HG03097 (cell line): ENCODE measurements at regions not wholly inside any gene's neighbourhood (a gene's known extent, or its start where the extent isn't known, plus 50 kb on each side); places are given as distances from the start of the nearest gene placed in this dataset.

ENCODE experiments used
- ATAC-seq: cut with Tn5 transposase; IDR thresholded peaks from one replicate; pipeline ENCODE4 v1.9.1; 2021; ENCODE audit not compliant: unreplicated experiment, low FRiP score

DNA sequence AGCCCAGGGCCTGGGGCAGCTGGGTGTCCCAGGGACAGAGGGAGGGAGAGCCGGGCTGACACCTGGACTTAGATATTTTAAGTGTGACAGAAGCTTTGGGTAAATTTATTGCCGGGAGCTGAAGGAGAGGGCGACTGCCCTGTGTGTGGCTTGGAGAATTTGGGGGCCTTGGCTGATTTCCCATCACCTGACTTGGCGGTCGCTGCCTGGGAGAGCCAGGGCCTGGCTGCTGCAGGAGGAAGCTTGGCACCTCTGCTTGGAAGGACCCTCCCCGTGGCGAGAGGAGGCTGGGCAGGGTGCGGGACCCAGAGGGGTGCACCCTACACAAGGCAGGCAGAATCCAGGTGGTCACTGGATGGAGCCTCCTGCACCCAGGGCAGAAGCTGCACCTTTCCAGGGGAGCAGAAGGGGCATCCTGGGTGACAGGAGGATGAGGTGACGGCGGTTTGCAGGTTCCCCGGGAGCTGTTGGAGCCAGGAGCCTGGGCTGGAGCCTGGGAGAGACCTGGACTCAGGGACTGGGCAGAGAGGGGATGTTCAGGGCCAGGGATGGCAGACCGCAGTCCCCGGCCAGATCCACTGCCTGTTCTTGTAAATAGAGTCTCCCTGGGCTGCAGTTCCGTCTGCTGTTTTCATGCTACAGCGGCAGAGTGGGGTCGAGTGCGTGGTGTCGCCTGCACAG is 72.0 kb downstream of the RGS12 start:
- ATAC-seq = no peak

DNA sequence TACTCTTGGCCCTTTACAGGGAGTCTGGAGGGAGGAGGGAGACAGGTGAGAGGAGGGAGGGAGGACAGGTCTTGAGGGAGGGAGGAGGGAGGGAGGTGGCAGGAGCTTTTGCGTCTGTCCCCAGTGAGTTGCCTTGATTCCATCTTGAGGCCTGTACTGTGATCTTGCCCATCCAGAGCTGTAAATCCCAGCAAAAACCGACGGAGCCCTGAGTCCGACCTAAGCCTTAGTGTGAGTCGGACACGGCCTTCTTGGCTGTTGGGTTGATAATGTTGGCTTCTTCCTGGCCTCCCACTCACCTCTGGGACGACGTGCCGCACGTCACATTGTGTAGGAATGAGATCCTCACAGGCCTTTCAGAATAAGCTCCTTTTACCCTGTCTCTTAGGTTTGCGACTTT is 72.5 kb downstream of the RGS12 start:
- ATAC-seq = no peak

- no peak for ATAC-seq
These were observed 73.3 kb downstream of the RGS12 start for GRCh38 chr4:3365871-3366842.

DNA sequence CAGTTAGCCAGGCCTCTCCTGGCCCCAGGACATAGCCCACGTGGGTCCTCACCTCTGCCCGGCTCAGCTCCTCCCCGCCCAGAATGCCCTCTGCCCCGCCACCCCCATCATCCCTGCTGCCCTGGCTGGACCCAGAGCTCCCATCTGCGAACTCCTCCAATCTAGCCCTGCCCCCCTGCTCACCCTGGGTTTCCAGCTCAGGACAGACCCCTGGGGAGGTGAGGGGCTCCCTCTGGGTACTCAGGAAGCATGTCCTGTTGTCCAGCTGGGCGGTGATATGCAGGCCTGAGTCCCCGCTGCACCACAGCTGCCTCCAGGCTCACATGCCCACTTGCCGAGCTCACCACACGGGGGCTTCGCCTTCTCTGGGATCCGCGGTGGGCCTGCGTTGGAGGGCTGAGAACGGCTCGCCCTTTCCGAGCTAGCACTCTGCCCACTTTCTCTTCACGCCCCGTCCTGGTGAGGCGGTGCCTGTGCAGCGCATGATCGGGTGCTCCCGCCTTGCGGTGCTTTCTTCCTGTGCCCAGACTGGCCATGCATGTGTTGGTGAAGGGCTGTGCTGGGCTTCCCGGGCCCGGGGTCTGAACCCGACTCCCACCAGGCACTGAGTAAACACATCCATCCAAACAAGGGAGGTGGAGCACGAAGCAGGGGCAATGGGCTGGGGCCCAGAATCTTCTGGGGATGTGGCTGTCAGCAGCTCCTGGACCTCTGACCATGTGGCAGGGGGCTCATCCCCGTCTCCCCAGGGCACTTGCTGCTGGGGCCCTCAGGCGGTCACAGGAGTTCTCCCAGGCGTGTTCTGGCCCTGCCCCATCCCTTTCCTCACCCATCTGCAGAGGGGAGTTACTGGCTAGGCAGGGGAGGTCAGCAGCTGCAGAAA is 74.3 kb downstream of the RGS12 start:
- no peak for ATAC-seq

DNA sequence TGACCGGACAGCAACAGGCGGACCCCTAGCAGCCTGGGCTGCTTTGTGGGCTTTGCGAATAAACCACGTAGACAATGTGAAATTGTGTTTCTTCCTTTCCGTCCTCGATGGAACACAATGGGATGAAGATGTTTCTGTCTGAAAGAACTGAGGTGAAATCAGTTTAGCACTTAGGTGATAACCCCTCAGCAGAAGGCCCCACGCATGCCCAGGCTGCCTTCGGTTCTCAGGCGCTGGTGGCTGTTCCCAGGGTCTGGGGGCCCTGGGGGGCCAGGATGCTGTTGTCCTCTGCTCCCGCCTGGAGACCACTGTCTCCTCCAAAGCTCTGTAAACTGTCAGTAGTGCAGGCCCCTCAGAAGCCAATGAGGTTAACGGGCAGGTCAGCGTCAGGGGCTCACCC is 73.9 kb upstream of the HGFAC start:
- no peak for ATAC-seq

DNA sequence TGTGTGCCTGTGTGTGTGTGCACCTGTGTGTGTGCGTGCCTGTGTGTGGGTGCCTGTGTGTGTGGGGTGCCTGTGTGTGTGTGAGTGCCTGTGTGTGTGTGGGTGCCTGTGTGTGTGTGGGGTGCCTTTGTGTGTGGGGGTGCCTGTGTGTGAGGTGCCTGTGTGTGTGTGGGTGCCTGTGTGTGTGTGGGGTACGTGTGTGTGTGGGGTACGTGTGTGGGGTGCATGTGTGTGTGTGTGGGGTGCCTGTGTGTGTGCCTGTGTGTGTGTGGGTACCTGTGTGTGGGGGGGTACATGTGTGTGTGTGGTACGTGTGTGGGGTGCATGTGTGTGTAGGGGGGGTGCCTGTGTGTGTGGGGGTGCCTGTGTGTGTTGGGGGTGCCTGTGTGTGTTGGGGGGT is 73.4 kb upstream of the HGFAC start:
- no peak for ATAC-seq

DNA sequence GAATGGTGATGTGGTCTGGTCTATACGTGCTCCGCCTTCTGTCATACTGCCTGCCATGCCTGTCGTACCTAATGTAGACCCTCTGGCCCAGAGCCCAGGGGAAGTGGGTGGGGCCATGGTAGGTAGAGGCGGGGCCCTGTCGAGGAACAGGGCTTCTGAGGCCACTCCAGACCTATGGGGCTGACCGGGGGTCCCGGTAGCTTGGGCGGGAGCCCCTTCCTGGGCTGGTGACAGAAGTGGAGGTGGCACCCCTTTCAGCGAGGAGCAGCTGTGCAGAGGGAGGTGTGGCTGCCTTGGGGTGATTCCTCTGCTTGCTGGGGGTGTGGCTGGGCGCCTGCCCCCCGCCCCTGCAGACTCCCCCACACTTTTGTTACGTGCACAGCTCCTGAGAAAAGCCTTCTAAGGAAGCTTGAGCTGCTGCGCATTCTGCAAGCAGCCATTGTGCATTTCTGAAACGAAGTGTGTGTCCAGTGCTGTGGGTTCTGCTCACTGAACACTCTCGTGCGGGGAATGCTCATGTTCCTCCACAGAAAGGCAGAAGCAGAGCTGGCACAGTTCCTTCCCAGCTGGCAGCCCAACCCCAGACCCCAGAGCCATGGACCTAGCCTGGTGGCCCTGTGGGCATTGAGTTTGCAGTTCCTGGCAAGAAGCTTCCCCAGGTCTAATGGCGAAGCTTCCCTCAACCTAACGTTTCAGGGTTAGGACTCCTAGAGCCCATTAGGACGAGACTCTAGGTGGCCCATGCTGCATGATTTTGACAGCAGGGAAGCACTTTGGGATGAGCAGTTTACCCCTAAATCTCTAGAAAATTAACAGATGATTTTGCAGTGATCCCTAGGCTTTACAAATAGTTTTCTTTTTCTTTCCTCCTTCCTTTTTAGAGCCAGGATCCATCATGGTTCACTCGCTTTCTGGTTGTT is 72.7 kb upstream of the HGFAC start:
- ATAC-seq = no peak

DNA sequence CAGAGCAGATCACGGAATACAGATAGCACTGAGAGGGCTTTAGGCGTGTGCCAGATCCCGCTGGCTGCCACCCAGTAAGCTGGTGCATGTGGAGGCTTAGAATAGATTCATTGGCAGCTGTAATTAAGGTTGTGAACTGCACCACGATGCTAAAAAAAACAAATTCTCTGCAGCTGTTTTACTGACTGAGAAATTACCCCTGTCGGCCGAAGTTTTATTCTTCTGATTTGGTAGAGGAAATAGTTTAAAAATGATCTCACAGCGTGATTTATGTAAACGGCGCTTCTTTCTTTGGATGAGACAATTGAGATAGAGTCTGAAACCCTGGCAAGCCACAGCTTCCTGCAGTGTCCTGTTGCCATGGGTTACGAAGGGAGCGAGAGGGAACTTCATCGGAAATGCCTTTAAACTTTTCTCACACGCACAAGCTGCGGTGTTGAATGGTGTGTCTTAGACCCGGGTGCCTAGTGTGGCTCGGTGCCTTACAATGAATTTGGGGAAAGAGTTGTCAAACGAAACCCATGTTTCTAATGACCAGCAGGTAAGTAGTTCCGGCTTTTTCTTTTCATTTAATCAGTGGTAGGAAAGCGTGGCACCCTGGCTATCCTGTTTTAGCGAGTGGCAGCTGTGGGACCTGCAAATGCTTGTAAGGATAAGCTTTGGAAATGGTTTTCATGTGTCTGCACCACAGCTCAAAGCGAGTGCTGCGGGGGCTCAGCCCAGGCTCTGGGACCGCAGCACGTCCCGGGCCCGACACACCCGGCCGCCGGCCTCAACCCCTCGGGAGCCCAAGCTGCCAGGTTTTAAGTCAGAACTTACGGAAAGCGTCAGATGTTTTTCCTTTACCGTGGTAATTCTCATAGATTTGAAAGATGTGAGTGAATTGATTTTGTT is 71.7 kb upstream of the HGFAC start:
- ATAC-seq = no peak

DNA sequence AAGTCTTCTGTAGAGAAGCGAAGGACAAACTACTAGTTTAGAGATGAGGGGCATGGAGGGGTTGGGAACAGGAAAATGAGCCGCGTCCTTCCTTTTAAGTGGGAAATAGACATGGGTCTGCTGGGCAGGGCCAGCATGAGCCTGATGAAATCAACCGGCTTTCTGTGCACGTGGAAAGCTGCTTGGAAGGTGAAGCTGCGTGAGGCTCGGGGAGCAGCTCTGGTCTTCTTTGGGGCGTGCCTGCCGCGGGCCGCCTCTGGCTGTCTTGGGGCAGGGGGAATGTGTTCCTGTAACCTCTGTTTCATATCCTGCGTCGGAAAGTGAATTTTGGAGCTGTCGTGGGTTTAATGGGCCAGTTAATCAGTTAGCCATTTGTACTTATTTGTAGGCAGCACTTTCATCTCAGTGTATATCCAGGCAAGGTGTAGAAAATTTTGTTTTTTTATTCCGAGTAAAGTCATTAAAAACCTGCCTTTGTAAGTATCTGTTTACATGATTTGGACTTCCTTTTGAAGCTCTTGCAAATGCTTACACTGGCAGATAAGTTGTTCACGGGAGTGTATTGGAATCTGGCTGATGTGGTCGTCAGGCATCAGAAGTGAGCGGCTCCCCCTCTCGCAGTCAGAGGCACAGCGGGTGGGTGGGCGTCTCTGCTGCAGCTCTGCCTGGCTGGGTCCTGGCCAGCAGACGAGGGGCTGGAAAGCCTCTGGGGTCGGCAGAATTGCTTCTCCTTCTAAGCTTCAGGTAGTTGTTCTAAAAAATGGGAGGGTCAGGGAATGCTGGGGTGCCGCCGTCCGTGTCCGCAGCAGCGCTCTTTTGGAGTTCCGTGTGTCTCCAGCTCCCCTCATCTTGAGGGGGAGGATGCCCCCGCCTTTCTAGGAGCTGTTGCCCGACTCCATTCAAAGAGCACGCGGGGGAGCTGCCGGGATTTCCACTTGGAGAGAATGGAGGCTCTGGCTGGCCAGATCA is 70.5 kb upstream of the HGFAC start:
- ATAC-seq = no peak

DNA sequence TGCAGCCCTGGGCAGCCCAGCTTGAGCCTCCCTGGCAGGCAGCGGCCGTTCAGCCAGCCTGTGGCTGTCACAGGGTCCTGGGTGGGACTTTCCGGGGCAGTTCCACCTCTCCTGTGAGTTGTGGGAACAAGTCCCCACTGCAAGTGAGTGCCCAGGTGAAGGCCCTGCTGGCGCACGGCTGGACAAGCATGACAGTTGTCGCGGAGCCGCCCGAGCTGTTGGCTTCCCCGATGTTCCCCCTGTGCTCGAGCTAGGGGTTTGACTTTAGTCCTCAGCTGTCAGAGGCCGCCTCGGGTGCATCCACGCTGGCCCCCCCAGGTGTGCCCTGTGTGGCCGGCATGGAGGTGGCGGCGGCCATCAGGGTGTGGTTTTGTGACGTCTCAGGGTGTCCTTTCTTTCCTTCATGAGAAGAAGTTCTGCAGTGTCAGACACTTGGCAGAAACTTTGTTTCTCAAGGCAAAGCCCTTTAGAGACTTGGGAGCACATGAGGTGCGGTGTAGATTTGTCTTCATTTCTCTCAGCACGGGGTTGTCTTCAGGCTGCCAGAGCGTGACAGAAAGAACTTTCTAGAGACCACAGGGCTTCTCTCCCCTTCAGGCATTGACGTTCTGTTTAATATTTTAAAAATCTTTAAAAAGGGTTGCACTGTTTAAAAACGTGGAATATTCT is 69.4 kb upstream of the HGFAC start:
- no peak for ATAC-seq

DNA sequence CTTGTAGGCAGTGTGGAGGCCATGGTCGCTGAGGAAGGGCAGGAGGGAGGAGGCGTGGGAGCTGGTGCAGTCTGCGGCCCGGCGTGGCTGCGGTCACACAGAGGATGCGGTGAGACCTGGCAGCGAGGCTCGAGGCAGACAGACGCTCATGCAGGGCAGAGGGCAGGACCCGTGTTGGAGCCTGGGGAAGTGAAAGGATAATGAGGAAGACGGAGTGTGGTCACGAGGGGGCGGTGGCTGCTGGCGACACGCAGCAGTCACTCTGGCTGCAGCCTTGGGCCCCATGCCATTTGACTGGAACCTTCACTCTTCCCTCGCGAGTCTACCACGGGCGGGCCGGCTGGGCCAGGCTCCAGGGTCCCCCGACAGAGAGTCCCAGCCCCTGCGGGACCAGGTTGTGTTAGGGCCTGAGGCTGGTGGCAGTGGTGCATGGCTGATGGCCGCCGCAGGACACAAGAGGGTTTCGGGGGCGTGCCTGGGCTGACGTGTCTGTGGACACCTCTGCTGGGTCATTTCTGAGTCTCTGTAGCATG is 68.8 kb upstream of the HGFAC start:
- ATAC-seq = no peak

DNA sequence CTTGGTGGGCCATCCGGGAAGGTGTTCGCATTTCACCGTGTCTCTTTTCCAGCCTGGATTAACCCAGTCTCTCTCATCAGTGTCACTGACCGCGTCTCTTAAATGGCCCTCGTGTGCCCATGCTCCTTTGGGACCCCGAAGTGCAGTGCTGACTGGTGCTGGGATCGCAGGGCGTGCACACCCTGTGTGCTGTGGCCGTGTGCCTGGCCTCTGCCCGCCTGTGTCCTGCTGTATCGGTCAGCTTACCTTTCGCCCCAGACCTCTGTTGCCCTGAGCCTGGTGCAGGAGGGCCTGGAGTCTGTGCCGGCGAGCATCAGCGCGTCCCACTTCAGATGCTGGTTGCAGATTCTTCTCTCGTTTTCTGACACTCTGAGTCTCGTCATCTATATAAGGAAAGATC is 68.3 kb upstream of the HGFAC start:
- no peak for ATAC-seq

DNA sequence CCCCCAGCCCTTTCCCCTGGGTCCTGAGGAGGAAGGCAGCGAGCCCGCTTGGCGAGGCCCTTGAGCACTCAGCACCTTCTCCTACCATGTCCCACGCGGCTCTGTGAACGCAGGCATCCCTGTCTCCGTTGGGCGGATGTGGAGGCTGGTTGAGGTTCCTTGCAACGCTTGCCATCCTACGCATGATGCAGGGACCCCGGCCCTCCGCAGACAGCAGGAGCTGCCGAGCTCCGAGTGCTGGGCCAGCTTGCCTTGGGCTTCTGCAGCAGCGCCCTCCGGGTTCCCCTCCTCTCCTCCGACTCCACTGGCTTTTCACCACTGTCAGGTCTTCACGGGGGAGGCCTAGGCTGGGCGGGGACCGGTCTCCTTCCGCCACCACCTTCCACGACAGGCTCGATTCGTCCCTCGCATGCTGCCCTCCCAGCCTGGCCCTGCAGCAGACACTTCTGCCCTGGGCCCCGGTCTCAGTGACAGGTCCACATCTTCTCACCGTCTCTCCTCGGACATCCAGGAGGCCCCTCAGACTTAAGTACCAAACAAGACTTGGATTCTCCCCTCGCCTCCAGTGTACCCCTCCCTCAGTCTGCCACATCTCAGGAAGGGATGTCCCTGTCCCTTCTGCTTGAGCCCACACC is 67.6 kb upstream of the HGFAC start:
- ATAC-seq = no peak

DNA sequence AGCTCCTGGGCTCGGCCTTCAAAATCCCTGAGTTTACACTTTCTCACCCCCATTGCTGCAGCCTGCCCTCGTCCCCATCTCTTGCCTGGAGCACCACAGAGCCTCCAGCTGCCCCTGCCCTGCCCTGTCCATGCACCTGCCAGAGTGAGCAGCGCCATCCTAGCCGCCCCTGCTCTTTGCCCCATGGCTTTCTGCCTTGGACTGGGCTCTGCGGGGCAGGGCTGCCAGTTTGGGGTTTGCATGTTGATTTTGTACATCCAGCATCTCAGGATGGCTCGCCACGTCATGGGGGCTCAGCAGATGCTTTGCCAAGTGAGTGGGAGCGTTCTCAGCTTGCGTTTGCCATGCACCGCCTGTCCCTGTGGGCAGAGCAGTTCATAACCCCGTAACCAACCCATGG is 67.1 kb upstream of the HGFAC start:
- ATAC-seq = no peak

DNA sequence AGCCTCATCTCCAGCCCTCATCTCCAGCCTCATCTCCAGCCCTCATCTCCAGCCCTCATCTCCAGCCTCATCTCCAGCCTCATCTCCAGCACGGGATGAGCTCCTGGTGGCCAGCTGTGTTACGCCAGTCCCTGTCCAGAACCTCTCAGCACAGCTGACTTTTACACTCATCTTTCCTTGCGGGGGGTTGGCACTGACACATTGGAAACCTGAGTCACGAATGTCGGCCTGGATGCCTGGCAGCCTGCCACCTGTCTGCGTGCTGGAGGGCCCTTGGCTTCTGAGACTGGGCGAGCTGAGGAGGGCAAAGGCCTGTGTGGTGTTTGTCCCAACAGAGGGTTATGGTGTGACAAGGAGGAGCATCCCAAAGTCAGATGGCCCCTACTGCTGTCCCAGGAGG is 66.1 kb upstream of the HGFAC start:
- ATAC-seq = no peak

DNA sequence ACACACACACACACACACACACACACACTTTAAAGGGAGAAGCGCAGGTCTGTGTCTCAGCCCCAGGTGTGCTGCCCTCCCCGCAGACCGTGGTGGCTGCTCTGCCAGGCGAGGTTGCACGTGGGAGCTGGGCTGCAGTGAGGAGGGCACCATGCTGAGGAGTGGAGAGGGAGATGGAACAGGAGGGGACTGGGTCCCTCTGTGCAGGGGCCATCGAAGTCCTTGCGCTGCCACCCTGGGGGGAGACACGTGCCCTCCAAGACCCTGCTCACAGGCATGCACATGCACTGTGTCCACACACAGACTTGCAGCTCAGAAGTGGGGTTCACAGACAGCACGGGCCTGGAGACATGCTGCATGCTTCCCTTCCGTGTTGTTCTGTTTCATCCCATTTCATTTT is 65.5 kb upstream of the HGFAC start:
- ATAC-seq = no peak

- no peak for ATAC-seq
These were observed 64.2 kb upstream of the HGFAC start for GRCh38 chr4:3377557-3377956.
